ENCODE measurements at regions not wholly inside any gene's neighbourhood (a gene's known extent, or its start where the extent isn't known, plus 50 kb on each side); places are given as distances from the start of the nearest gene placed in this dataset.
A peak's percentile ranks its signal among the peaks of the same experiment; 100 is the strongest.

- DNase-seq = no peak
Measured at GRCh38 chr9:126225611-126226609, 100.7 kb upstream of the MVB12B start.

GRCh38 chr9:126226991-126227936 lies 99.4 kb upstream of the MVB12B start:
- no peak for DNase-seq

DNA sequence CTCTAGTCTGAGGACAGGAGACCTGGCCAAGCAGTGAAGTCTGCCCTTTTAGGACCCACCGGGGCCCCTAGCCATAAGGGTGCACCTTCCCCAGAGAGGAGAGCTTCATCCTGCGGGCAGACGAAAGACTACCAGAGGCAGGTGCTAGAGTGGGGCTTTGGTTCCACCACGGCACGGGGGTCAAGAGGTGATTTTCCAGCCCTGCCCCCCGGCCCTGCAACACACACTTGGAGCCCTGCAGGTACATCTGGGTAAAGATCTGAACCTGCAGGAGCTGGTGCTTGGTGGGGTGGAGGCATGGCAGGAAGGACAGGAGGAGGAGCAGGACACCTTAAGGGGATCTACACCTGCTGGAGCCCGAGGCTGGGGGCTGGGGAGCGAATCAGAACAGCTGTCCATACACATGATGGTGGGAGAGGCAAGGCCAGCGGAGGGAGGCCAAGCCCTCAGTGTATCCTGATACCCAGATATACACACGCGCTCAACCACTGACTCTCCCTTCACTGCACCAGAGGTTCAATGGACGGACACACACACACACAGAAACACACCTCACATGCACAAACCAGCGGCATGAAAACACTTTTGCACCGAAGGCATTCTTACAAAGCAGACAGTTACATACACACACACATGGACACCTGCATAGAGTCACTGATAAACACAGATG lies 98.4 kb upstream of the MVB12B start:
- no peak for DNase-seq

- peak in 1 of 2 experiments; percentile 46 for DNase-seq
Measured at GRCh38 chr9:126228781-126229444, 97.7 kb upstream of the MVB12B start.

DNA sequence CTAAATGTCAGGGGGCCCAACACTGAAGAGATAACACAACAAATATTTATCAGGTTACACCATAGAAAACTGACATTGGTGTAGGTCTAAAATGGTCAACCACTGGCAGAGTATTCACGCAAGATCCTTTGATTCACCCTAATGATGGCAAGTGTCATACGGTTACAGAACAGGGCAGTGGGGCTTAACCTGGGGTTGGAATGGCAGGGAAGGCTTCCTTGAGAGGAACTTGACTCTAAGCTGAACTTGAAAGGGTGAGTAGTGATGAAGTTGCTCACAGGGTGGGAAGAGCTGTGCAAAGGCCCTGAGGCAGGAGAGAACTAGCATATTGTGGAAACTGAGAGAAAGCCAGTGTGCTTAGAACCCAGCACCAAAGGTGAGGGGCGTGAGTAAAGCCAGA lies 97.1 kb upstream of the MVB12B start:
- DNase-seq = no peak

GRCh38 chr9:126230692-126231091 lies 95.9 kb upstream of the MVB12B start:
- no peak for DNase-seq

DNA sequence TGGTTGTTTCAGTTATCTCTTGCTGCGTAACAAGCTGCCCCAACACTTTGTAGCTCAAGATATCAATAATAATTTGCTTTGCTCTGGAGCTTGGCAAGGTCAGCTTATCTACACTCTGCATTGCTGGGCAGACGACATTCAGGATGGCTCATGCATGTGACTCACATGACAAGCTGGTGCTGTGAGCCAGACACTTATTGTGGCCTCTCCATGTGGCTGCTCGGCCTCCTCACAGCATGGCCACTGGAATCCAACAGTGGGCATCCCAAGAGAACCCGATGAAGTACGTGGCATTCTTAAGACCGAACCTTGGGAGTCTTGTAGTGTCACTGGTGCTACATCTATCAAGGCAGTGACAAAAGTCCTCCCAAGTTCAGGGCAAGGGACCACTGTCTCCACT lies 94.2 kb upstream of the MVB12B start:
- DNase-seq = no peak

DNA sequence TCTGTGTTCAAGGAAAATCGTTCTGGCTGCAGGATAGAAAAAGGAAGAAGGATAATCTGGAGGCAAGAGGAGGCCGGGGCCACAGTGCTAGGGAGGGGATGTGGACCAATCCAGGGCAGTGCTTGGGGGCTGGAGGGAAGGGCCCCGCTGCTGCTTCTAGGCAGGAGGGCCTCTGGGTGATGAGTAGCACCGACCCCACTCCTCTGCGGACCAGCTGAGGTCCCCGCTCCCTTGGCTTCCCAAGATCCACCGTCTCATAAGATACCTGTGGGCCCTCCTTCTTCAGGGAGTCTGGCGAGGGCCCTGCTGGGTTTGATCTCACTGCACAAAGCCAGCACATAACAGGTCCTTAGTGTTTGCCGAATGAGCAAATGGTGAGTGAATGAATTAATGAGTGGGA lies 93.5 kb upstream of the MVB12B start:
- DNase-seq = no peak

- no peak for DNase-seq
Measured at GRCh38 chr9:126233913-126234525, 92.6 kb upstream of the MVB12B start.

- no peak for DNase-seq
Measured at GRCh38 chr9:126234681-126235335, 91.8 kb upstream of the MVB12B start.

DNA sequence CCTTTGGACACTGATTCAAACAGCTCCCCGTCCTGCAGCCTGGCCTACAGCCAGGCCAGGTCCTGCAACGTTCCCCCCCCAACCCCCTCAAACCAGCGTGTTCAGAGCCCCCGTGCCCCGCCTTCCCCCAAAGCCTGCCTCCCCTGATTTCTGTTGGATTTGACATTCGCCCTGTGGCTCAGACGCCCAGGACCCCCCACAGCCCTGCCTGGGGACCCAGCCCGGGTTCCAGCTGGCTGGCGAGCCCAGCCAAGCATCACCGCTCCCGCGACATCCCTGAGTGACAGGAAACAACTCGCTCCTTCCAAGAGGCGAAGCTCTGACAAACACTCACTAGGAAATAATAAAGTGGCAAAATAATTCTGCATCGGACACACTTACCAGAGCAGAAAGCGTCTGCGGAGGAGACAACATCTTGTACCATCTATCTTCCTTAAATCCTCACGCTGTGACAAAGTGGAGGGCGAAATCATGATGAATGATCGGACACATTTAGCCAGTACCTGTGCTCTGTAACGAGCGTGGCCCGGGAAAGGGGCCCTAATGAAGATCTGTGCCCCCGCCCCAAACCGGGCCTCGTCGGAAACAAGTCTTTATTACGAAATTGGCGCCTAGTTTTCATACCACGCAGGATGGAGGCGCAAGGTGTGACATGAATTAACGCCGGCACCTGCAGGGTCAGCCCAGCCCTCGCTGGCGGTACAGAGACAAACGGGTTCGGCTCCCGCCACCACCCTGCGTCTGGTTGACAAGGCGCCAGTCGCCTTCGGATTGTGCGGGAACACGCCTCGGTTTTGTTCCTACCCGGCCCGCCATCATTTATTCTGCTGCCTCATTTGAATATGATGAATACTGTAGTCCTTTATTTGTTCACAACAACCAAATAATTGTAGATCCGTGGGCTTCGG lies 91.0 kb upstream of the MVB12B start:
- no peak for DNase-seq

DNA sequence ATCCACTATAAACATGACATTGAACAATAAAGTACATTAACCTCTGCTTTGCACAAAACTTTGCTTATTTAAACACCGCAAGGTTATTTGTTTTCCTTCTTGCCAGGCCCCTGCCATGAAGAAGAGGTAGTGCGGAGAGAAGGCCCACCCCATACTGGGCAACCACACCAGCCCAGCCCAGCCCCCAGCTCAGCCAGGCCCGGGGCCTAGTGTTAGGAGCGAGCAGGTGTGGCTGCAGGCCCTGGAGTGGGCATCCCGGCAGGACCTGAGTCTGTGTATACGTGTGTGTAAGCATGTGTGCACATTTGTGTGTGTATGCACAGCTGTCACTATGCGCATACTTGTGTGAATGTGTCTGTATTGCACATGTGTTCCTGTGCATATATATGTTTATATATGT lies 90.4 kb upstream of the MVB12B start:
- DNase-seq = no peak

DNA sequence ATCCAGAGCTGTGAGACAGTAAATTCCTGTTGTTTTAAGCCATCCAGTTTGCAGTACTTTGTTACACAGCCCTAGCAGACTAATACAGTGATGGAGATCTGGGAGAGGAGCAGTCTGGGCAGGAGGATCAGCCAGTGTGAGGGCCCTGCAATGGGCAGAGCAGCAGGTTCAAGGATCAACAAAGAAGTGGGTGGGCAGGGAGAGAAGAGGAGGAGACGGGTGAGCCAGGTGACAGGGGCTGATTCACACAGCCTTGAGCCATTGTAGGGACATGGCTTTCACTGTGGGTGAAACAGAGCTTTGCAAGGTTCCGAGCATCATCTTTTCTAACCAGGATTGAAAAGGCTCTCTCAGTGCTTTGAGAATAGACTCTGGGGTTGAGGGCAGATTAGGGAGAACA lies 88.2 kb upstream of the MVB12B start:
- no peak for DNase-seq

- no peak for DNase-seq
Measured at GRCh38 chr9:126239515-126239914, 87.1 kb upstream of the MVB12B start.

DNA sequence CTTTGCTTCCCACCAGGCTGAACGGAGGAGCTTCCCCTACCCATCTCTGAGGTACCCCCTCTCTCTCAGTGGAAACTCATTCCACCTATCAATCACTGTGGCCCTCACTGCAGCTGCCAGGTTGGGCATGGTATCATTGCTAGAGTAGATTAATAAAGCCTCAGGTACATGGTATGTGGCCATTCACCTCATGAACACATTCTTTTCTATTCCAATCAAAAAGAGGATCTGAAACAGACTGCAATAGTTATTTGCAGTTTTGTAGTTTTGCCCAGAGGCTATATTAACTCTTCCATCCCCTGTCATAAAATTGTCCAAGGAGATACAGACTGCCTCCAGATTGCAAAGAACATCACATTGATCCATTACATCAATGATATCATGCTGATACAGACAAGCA lies 85.8 kb upstream of the MVB12B start:
- DNase-seq = no peak

DNA sequence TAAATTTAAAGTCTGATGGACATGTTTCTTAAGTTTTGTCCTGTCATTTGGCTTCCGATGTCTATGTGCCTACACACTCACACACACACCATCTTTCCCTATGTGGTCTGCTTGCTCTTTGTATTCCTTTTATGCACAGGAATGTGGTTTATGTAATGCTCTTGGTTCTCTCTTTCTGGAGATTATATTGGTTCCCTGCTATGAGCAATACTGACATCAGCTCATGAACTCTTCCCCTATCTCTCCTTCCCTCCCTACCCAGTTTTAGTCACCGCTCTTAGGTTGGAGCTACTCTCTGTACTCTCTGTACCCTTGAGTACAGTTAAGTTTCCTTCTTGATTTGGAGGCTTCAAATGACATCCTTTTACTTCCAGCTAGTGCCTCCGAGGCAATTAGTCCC lies 77.9 kb upstream of the MVB12B start:
- DNase-seq = no peak

DNA sequence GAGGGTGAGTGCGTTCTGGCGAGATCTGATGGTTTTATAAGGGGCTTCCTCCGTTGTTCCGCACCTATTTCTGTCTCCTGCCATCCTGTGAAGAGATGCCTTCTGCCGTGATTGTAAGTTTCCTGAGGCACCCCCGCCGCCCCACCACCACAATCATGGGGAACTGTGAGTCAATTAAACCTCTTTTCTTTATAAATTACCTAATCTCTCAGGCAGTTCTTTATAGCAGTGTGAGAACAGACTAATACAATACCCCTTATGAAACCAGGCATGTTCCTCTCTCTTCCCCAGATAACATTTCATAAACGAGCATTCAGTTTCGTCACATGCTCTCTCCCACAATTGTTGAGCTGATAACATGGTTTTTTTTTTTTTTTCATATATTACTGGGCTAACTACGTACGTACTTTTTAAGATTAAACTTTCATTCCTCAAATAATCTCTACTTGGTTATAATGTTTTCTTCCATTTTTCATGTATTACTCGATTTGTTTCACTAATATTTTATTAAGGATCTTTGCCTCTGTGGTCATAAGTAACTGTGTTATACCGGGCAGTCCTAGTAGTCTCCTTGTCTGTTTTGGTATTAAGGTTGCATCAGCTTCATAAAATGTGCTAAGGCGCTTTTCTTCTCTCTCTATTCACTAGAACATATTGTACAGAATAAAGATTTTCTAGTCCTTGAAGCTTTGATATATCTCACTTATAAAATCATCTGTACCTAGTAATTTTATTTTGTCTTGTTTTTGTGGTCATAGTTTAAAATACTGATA lies 64.9 kb upstream of the MVB12B start:
- DNase-seq = no peak

- DNase-seq = no peak
Measured at GRCh38 chr9:126262738-126263137, 63.9 kb upstream of the MVB12B start.

- no peak for DNase-seq
Measured at GRCh38 chr9:126270556-126270955, 56.1 kb upstream of the MVB12B start.
